Activated naive CD8-positive, alpha-beta T cell treated with anti-CD3 and anti-CD28 coated beads, Interleukin-2, amount 10 ng/mL, durations not matched to agents 7 days and 5 days (primary cell): ENCODE measurements at regions not wholly inside any gene's neighbourhood (a gene's known extent, or its start where the extent isn't known, plus 50 kb on each side); places are given as distances from the start of the nearest gene placed in this dataset.

Experiments used
- ATAC-seq: fragments of 150-1000 bp; cut with Tn5 transposase; one replicate; pipeline ENCODE4 v1.10.0; 2021; ENCODE audit warnings: low read depth, moderate library complexity
- POLR2A ChIA-PET: fragments of 350-600 bp; sonication (Branson Sonifier 250); formaldehyde crosslinking; loops from one replicate; lab custom pipeline; 2021; ENCODE audit warnings: antibody characterized with exemption; lab: Charles Lee
- DNase-seq: peaks from one replicate; pipeline ENCODE4 v3.0.0; 2021
- H3K27ac Mint-ChIP-seq: one replicate; pipeline ENCODE4 v1.8.0; 2022; ENCODE audit warnings: mild to moderate bottlenecking, mixed read lengths
- H3K27me3 Mint-ChIP-seq: one replicate; pipeline ENCODE4 v1.8.0; 2022; ENCODE audit warnings: mild to moderate bottlenecking, moderate library complexity, mixed read lengths
- H3K36me3 Mint-ChIP-seq: one replicate; pipeline ENCODE4 v1.8.0; 2021; ENCODE audit warnings: mild to moderate bottlenecking, mixed read lengths
- H3K4me1 Mint-ChIP-seq: one replicate; pipeline ENCODE4 v1.8.0; 2021; ENCODE audit warnings: mixed read lengths
- H3K4me3 Mint-ChIP-seq: one replicate; pipeline ENCODE4 v1.8.0; 2022; ENCODE audit warnings: mild to moderate bottlenecking, moderate library complexity, mixed read lengths
- H3K9me3 Mint-ChIP-seq: one replicate; pipeline ENCODE4 v1.8.0; 2021; ENCODE audit warnings: mixed read lengths

- Mint-ChIP-seq H3K4me3 (no peak overlapping the region), H3K27ac (no peak overlapping the region), H3K27me3 (no peaks in the 10 kb centered on the region), H3K4me1 (no peaks in the 10 kb centered on the region), H3K9me3 (no peaks in the 10 kb centered on the region), H3K36me3 (no peaks in the 10 kb centered on the region)
- ATAC-seq (no peak), DNase-seq (no peak)
- POLR2A ChIA-PET: no interaction called here
These were observed 137.9 kb upstream of the POU1F1 start for GRCh38 chr3:87414271-87414670.

GRCh38 chr3:87413814-87414213 is 137.4 kb upstream of the POU1F1 start:
- DNase-seq (no peak), ATAC-seq (no peak)
- Mint-ChIP-seq H3K4me3 (no peak overlapping the region), H3K36me3 (no peaks in the 10 kb centered on the region), H3K27me3 (no peaks in the 10 kb centered on the region), H3K4me1 (no peaks in the 10 kb centered on the region), H3K27ac (no peak overlapping the region), H3K9me3 (no peaks in the 10 kb centered on the region)
- POLR2A ChIA-PET: no interaction called here

GRCh38 chr3:87410110-87410509 is 133.7 kb upstream of the POU1F1 start:
- H3K9me3 Mint-ChIP-seq: no peaks in the 10 kb centered on the region
- no peaks in the 10 kb centered on the region for H3K36me3 Mint-ChIP-seq
- POLR2A ChIA-PET: no interaction called here
- no peak for DNase-seq
- H3K4me1 Mint-ChIP-seq: no peaks in the 10 kb centered on the region
- no peaks in the 10 kb centered on the region for H3K27me3 Mint-ChIP-seq
- no peak overlapping the region for H3K27ac Mint-ChIP-seq
- ATAC-seq: no peak
- H3K4me3 Mint-ChIP-seq: no peak overlapping the region

GRCh38 chr3:87398168-87398801 is 121.9 kb upstream of the POU1F1 start:
- H3K36me3 Mint-ChIP-seq: no peaks in the 10 kb centered on the region
- no peaks in the 10 kb centered on the region for H3K27me3 Mint-ChIP-seq
- POLR2A ChIA-PET: no interaction called here
- DNase-seq (no peak), ATAC-seq (no peak)
- no peaks in the 10 kb centered on the region for H3K9me3 Mint-ChIP-seq
- no peaks in the 10 kb centered on the region for H3K4me1 Mint-ChIP-seq
- H3K4me3 Mint-ChIP-seq: no peak overlapping the region
- H3K27ac Mint-ChIP-seq: no peak overlapping the region

GRCh38 chr3:87397211-87397610 is 120.8 kb upstream of the POU1F1 start:
- no peak overlapping the region for H3K4me3 Mint-ChIP-seq
- no peak for DNase-seq
- no peaks in the 10 kb centered on the region for H3K27me3 Mint-ChIP-seq
- H3K9me3 Mint-ChIP-seq: no peaks in the 10 kb centered on the region
- no peak for ATAC-seq
- no peaks in the 10 kb centered on the region for H3K4me1 Mint-ChIP-seq
- H3K36me3 Mint-ChIP-seq: no peaks in the 10 kb centered on the region
- POLR2A ChIA-PET: no interaction called here
- no peak overlapping the region for H3K27ac Mint-ChIP-seq

GRCh38 chr3:87390821-87391220 is 114.4 kb upstream of the POU1F1 start:
- H3K27ac Mint-ChIP-seq: no peak overlapping the region
- H3K9me3 Mint-ChIP-seq: no peaks in the 10 kb centered on the region
- no peak for ATAC-seq
- H3K27me3 Mint-ChIP-seq: no peaks in the 10 kb centered on the region
- H3K4me3 Mint-ChIP-seq: no peak overlapping the region
- no peaks in the 10 kb centered on the region for H3K4me1 Mint-ChIP-seq
- no peak for DNase-seq
- H3K36me3 Mint-ChIP-seq: no peaks in the 10 kb centered on the region
- POLR2A ChIA-PET: no interaction called here

- H3K4me3 Mint-ChIP-seq: no peak overlapping the region
- ATAC-seq: no peak
These were observed 114.0 kb upstream of the POU1F1 start for GRCh38 chr3:87390353-87390752.

GRCh38 chr3:87375231-87375682 is 98.9 kb upstream of the POU1F1 start:
- Mint-ChIP-seq H3K9me3 (peaks cover 2% of the 10 kb centered on the region), H3K4me3 (no peak overlapping the region), H3K36me3 (no peaks in the 10 kb centered on the region), H3K27me3 (peaks cover 8% of the 10 kb centered on the region), H3K4me1 (no peaks in the 10 kb centered on the region), H3K27ac (no peak overlapping the region)
- POLR2A ChIA-PET: no interaction called here
- DNase-seq (no peak), ATAC-seq (no peak)

More at GRCh38 chr3:87390353-87390752, 114.0 kb upstream of the POU1F1 start:
- H3K36me3 Mint-ChIP-seq: no peaks in the 10 kb centered on the region
- H3K4me1 Mint-ChIP-seq: no peaks in the 10 kb centered on the region
- no peaks in the 10 kb centered on the region for H3K27me3 Mint-ChIP-seq
- H3K27ac Mint-ChIP-seq: no peak overlapping the region
- DNase-seq: no peak
- no peaks in the 10 kb centered on the region for H3K9me3 Mint-ChIP-seq
- POLR2A ChIA-PET: no interaction called here

- DNase-seq: no peak
- Mint-ChIP-seq H3K4me1 (no peaks in the 10 kb centered on the region), H3K36me3 (no peaks in the 10 kb centered on the region), H3K27me3 (peaks cover 27% of the 10 kb centered on the region), H3K9me3 (peaks cover 2% of the 10 kb centered on the region), H3K27ac (no peak overlapping the region), H3K4me3 (no peak overlapping the region)
- ATAC-seq: no peak
- POLR2A ChIA-PET: no interaction called here
These were observed 93.6 kb upstream of the POU1F1 start for GRCh38 chr3:87370007-87370406.

- POLR2A ChIA-PET: no interaction called here
- ATAC-seq: no peak
- no peaks in the 10 kb centered on the region for H3K36me3 Mint-ChIP-seq
- no peak for DNase-seq
- no peak overlapping the region for H3K27ac Mint-ChIP-seq
- peaks cover 27% of the 10 kb centered on the region for H3K27me3 Mint-ChIP-seq
- no peaks in the 10 kb centered on the region for H3K4me1 Mint-ChIP-seq
- no peak overlapping the region for H3K4me3 Mint-ChIP-seq
- no peaks in the 10 kb centered on the region for H3K9me3 Mint-ChIP-seq
These were observed 91.4 kb upstream of the POU1F1 start for GRCh38 chr3:87367736-87368135.

GRCh38 chr3:87363721-87364120 is 87.3 kb upstream of the POU1F1 start:
- DNase-seq (no peak), ATAC-seq (no peak)
- Mint-ChIP-seq H3K9me3 (no peaks in the 10 kb centered on the region), H3K4me3 (no peak overlapping the region), H3K27ac (no peak overlapping the region), H3K27me3 (peaks cover 14% of the 10 kb centered on the region), H3K36me3 (no peaks in the 10 kb centered on the region), H3K4me1 (no peaks in the 10 kb centered on the region)
- POLR2A ChIA-PET: no interaction called here

GRCh38 chr3:87361956-87362355 is 85.6 kb upstream of the POU1F1 start:
- Mint-ChIP-seq H3K4me1 (no peaks in the 10 kb centered on the region), H3K9me3 (no peaks in the 10 kb centered on the region), H3K4me3 (no peak overlapping the region), H3K27me3 (no peaks in the 10 kb centered on the region), H3K27ac (no peak overlapping the region), H3K36me3 (no peaks in the 10 kb centered on the region)
- POLR2A ChIA-PET: no interaction called here
- ATAC-seq (no peak), DNase-seq (no peak)

- POLR2A ChIA-PET: no interaction called here
- DNase-seq (no peak), ATAC-seq (no peak)
- no peak overlapping the region for H3K4me3 Mint-ChIP-seq
- no peaks in the 10 kb centered on the region for H3K9me3 Mint-ChIP-seq
- H3K27me3 Mint-ChIP-seq: no peaks in the 10 kb centered on the region
- H3K36me3 Mint-ChIP-seq: no peaks in the 10 kb centered on the region
- no peaks in the 10 kb centered on the region for H3K4me1 Mint-ChIP-seq
- no peak overlapping the region for H3K27ac Mint-ChIP-seq
These were observed 84.9 kb upstream of the POU1F1 start for GRCh38 chr3:87361271-87361670.

GRCh38 chr3:87359826-87360225 is 83.4 kb upstream of the POU1F1 start:
- peaks cover 6% of the 10 kb centered on the region for H3K27me3 Mint-ChIP-seq
- H3K4me1 Mint-ChIP-seq: no peaks in the 10 kb centered on the region
- POLR2A ChIA-PET: no interaction called here
- H3K9me3 Mint-ChIP-seq: no peaks in the 10 kb centered on the region
- H3K27ac Mint-ChIP-seq: no peak overlapping the region
- DNase-seq (no peak), ATAC-seq (no peak)
- H3K36me3 Mint-ChIP-seq: no peaks in the 10 kb centered on the region
- no peak overlapping the region for H3K4me3 Mint-ChIP-seq
